Esophagus muscularis mucosa (tissue), 4 donors: ENCODE measurements at regions not wholly inside any gene's neighbourhood (a gene's known extent, or its start where the extent isn't known, plus 50 kb on each side); places are given as distances from the start of the nearest gene placed in this dataset.

ENCODE experiments used
- CTCF ChIP-seq, 3 experiments: fragments of 200-600 bp in 2 of 3; fragments of 450-650 bp in 1 of 3; sonication (generic) in 2 of 3; IDR thresholded peaks; one replicate each; pipeline ENCODE4 v1.5.1; 2017 to 2019; ENCODE audit warnings: antibody characterized with exemption in 3 of 3, mild to moderate bottlenecking in 2 of 3, moderate library complexity in 1 of 3
- EP300 ChIP-seq: sonication (generic); formaldehyde crosslinking; IDR thresholded peaks from one replicate; pipeline ENCODE4 v1.6.1; 2017; ENCODE audit warnings: antibody characterized with exemption
- POLR2A ChIP-seq: fragments of 450-650 bp; IDR thresholded peaks from one replicate; pipeline ENCODE4 v1.6.1; 2017; ENCODE audit warnings: antibody characterized with exemption, moderate library complexity, mild to moderate bottlenecking, low read depth
- POLR2AphosphoS5 ChIP-seq, 2 donors: sonication (generic); formaldehyde crosslinking; IDR thresholded peaks; one replicate each; pipeline ENCODE4 v1.6.1; 2017; ENCODE audit warnings: antibody characterized with exemption in 2 of 2

GRCh38 chr2:153584244-153584643 lies 105.7 kb upstream of the RPRM start:
- TF ChIP-seq CTCF (IDR thresholded peaks at IDR 0.05) (no peak), POLR2A (no peak), POLR2AphosphoS5 (IDR thresholded peaks at IDR 0.05) (no peak), EP300 (no peak)
